IPS-NIHi11 (cell line): ENCODE measurements at regions not wholly inside any gene's neighbourhood (a gene's known extent, or its start where the extent isn't known, plus 50 kb on each side); places are given as distances from the start of the nearest gene placed in this dataset.

Source experiments
- DNase-seq: peaks from one replicate; pipeline ENCODE4 v3.0.0; 2012; ENCODE audit warnings: mixed read lengths, low spot score

- DNase-seq, result no peak
These were observed 179.8 kb downstream of the KCNRG start for GRCh38 chr13:50195045-50195444.

GRCh38 chr13:50196118-50196517 lies 180.9 kb downstream of the KCNRG start:
- DNase-seq, result no peak

DNA sequence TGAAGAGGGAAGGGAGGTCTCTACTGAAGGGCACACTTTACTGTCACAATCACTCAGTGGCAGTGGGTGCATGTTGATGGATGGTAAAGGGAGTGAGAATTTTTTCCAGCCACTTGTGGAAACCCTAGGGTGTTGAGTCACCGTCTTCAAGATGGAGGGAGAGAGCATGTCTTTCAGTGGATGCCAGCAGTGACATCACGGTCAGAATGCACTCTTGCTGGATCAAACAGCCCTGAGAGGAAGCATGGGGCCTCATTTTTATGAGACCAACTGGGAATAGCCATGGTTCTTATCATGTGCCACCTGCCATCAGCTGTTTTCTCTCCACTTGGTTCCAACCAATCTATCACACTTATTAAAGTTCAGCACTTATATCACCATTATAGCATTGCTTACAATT lies 182.5 kb downstream of the KCNRG start:
- DNase-seq, result no peak

DNA sequence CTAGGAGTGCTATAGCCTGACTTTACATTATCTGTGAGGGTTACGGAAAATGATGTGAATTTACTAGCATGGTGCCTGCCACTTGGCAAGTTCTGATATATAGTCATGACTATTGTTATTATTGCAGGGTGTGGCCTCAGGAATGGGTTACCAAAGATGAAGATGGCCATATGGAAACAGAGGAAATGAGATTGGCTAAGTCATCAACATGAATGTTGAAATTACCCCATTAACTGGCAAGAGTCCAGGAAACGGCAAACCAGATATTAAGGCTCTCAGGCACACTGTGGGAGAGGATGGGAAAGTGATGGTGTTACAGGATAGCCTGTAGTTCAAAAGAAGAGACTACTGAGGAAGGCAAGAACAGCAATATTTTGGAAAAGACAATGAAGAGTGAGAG lies 183.3 kb downstream of the KCNRG start:
- no peak for DNase-seq

DNA sequence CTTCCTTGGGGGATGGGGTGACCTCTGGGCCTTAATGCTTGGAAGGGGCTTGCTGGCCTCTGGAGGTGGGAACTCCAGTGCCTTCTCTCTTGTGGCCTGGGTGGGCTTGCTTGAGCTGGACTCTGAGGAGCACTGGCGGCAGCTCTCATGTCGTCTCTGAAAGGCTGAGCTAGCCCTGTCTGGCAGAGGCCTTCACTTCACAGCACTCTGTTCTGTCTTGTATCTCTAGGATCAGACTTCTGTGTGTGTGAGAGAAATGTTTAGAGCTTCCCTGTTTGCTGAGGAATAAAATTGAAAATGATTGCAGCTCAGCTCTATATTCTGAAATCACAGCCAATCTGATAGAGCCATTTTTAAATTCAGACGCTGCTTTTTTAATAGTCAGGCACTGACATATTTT lies 185.3 kb downstream of the KCNRG start:
- DNase-seq, result no peak

- DNase-seq, result no peak
These were observed 185.7 kb downstream of the KCNRG start for GRCh38 chr13:50200988-50201387.

DNA sequence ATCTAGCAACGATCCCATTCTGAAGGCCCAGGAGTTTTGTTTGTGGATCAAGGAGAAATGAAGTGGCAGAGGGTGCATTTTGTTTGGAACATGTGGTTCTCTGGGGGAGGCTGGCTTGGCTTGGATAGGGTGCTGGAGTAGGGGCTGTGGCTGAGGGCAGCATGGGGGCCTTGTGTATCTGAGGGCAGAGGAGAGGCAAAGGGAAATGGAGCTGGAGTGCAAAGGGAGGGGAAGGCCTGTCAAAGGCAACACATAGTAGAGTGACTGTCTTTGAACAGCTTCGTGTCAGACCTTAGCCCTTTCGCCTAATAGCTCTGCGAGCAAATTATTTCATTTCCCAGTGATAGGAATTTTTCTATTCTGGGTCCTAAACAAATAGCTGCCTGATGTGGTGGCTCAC lies 187.2 kb downstream of the KCNRG start:
- DNase-seq, result no peak

DNA sequence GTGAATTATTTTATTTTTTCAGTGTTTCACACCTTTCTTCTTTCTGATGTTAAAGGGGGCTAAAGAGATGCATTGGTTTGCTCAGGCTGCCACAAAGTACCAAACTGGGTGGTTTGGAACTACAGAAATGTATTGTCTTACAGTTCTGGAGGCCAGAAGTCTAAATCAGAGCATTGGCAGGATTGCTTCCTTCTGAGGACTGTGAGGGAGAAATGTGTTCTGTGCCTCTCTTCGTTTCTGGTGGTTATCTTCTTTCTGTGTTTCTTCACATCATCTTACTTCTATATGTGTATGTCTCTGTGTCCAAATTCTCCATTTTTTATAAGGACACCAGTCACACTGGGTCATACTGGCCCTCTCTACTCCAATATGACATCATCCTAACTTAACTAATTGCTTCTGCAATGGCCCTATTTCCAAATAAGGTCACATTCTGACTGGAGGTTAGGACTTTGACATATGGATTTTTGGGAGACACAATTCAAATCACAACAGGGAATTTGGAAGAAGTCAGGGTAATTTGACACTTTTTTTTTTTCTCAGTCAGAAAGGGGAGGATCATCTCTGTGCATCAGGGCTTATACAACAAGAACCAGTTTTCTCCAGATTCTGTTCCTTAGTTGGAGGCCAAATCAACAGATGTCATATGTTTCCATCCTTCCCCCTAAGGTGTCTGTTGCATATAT lies 188.2 kb downstream of the KCNRG start:
- no peak for DNase-seq

DNA sequence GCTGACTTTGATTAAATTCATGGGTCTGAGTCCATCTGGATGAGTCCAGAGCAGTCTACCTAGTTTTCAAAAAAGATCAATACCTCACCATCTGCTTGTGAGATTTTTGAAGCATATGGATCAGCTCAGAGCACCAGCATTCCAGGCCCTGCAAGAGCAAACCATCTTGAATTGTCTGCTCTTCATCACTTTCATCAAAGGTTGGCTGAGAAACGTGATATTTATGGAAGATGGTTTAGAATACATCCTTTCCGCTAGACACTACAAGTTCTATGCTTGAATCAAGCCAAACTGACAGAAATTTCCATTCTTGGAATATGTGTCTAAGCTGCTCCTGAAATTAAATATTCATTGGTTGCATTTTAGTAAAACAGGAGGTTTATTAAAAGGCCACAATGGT lies 190.3 kb downstream of the KCNRG start:
- DNase-seq, result no peak

DNA sequence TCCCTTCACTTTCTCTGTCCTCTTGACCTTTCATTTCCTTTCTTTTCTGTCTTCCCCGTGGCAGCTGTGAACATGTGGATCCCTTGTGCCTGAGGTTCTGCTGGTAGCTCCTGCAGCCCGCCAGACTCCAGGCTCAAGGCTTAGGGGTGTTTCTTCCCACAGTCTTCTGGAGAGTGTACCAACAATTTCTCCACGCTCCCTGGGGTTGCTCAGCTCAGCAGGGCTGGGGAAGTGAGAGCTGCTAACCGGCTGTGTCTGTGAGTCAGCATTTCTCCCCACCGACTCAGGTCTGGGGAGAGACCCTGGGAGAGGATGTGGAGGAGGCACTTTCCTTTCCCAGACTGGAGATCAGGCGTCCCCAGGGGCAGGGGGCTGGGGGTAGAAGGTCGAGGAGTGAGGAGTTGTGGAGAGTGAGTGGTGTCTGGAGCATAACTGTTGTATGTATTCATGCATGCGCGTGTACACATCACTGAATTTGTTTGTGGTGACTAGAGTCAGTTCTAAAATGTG lies 193.6 kb downstream of the KCNRG start:
- peak; percentile 62 for DNase-seq

GRCh38 chr13:50209631-50210030 lies 194.4 kb downstream of the KCNRG start:
- DNase-seq, result no peak

- no peak for DNase-seq
These were observed 198.3 kb downstream of the KCNRG start for GRCh38 chr13:50213526-50213925.

- DNase-seq, result no peak
These were observed 199.3 kb downstream of the KCNRG start for GRCh38 chr13:50214514-50214913.

GRCh38 chr13:50215399-50215798 lies 200.2 kb downstream of the KCNRG start:
- DNase-seq, result no peak

- DNase-seq, result no peak
These were observed 204.5 kb downstream of the KCNRG start for GRCh38 chr13:50219743-50220142.

DNA sequence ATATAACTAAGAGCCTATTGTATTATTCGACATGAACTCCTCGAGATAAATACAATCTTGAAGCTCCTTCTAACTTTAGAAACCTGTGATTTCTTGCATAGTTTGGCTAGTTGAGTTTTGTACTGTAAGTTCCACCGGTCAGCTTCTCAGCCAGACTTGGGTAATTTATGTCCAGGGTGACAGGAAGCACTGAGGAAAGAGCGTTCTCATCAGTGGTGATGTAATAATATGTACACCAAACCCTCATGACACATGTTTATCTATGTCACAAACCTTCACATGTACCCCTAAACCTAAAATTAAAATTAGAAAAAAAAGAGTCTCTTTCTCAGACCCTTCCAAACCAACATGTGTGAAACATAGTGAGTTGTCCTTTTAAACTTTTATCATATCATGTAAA lies 205.7 kb downstream of the KCNRG start:
- no peak for DNase-seq

- DNase-seq, result no peak
These were observed 207.5 kb downstream of the KCNRG start for GRCh38 chr13:50222569-50223332.

DNA sequence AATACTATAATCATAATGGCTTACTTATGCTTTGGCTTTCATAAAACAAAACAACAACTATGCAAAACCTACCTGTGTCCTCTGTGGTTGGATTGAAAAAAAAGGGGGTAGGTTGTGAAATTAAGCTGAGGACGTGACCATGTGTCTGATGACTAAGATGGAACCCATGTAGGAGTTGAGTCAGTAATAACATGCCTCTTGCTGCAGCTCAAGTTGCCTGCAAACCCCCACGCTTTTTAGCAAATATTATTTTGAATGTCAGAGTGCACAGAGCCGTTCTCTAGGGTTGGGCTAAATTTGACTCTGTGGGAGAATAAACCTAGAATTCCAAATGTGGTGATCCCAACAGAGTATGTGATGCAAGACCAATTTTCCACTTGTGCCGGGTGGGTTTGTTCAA lies 209.3 kb downstream of the KCNRG start:
- DNase-seq, result no peak

GRCh38 chr13:50225193-50226155 lies 210.2 kb downstream of the KCNRG start:
- DNase-seq, result no peak

- no peak for DNase-seq
These were observed 211.4 kb downstream of the KCNRG start for GRCh38 chr13:50226515-50227155.

- DNase-seq, result no peak
These were observed 212.1 kb downstream of the KCNRG start for GRCh38 chr13:50227361-50227760.

DNA sequence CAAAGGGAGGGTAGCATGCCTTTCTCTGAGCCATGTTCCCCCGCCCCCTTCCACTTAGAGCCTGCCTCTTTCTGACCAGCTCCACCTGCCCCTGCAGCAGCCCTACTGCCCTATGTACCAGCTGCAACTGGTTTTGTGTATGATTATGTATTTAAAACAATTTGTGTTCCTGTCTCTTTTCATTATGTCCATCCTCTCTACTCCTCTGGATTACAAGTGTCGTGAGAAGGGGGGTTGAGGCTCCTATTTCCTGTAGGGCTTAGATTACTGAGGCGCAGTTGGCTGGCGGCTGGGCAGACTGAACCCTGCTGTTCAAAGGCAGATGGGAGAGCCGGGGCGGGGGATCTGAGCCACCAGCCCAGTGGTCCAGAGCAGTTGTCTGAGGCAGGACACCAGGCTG lies 213.3 kb downstream of the KCNRG start:
- peak; percentile 23 for DNase-seq
